Upper lobe of right lung (tissue), 1 donor: ENCODE measurements at regions not wholly inside any gene's neighbourhood (a gene's known extent, or its start where the extent isn't known, plus 50 kb on each side); places are given as distances from the start of the nearest gene placed in this dataset.
"Not testable (repeated sequence)": the region's sequence is repeated elsewhere in the genome, so short reads cannot be mapped to it uniquely, and the experiment has no call there.

Source experiments
- ATAC-seq: fragments of 200-7000 bp; cut with Tn5 transposase; one replicate; pipeline ENCODE4 v1.9.1; 2020; ENCODE audit warnings: mild to moderate bottlenecking, moderate library complexity
- DNase-seq: peaks from one replicate; pipeline ENCODE4 v3.0.0-alpha.2; 2020
- H3K27ac ChIP-seq: fragments of 200-600 bp; one replicate; pipeline ENCODE4 v1.8.0; 2022
- H3K27me3 ChIP-seq: fragments of 200-600 bp; one replicate; pipeline ENCODE4 v1.8.0; 2022; ENCODE audit warnings: mild to moderate bottlenecking
- H3K36me3 ChIP-seq: fragments of 200-600 bp; one replicate; pipeline ENCODE4 v1.8.0; 2022
- H3K4me1 ChIP-seq: fragments of 200-600 bp; one replicate; pipeline ENCODE4 v1.8.0; 2022
- H3K4me3 ChIP-seq: fragments of 200-600 bp; one replicate; pipeline ENCODE4 v1.8.0; 2022; ENCODE audit warnings: mild to moderate bottlenecking
- H3K9me3 ChIP-seq: fragments of 200-600 bp; one replicate; pipeline ENCODE4 v1.8.0; 2022
- intact Hi-C: fragments of 100-400 bp; cut with DNase I; formaldehyde crosslinking; loops from one replicate; pipeline ENCODE4 v1.11.0; 2022
- TF ChIP-seq, protein P1 (sequence below): fragments of 200-600 bp; IDR thresholded peaks from one replicate; pipeline ENCODE4 v1.8.0; 2022; ENCODE audit warnings: antibody characterized with exemption
- donor health status: DM: no; HTN: yes; CAD: no; lungs with severe emphysema.

DNA sequence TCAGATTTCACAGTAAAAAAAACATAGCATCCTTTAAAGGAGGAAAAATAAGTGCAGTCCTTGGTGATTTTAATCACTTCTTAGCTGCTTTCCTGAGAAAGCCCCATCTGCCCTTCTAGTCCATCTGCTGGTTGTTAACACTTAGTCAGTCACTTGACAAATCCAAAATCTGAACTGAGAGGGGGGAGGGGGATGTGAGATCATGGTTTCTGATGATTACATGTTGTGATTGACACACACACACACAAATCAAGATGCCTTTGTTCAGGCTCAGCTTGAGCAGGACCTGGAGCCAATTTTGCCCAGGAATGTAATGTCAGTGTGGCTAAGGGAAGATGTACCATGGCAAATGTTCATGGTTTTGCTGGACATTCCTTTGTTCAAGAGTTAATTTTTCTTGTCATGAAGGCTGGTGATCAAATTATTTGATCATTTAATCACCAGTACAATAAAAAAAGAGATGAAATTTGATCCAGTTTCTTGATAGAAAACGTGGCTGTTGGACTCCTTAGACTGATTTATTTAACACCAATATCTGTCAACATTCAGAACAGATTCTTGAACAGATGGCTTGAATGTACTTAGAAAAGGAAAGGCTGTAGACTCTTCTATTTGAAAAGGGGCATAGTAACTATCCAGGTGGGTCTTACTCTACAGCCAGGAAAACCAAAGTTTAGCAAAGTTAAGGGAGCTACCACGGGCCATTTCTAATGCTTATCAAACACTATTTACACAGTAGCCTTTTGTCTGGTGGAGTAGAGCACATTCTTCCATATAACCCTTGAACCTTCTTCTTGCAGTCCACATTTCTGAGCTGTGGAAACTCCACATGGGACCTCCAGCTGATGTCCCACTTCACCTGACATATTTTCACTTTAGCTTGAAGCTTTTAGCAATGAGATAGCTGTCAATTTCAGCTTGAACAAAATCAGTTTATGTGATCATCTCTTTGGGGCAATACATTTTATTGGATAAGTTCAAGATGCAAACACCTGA lies 408.7 kb downstream of the PIK3C3 start:
- H3K4me1 ChIP-seq: no peaks in the 10 kb centered on the region
- H3K9me3 ChIP-seq: no peaks in the 10 kb centered on the region
- H3K27ac ChIP-seq: no peak overlapping the region
- no peak overlapping the region for H3K4me3 ChIP-seq
- intact Hi-C loops: no loop called here
- no peaks in the 10 kb centered on the region for H3K27me3 ChIP-seq
- DNase-seq (no peak), ATAC-seq (no peak)
- TF ChIP-seq, protein P1, sequence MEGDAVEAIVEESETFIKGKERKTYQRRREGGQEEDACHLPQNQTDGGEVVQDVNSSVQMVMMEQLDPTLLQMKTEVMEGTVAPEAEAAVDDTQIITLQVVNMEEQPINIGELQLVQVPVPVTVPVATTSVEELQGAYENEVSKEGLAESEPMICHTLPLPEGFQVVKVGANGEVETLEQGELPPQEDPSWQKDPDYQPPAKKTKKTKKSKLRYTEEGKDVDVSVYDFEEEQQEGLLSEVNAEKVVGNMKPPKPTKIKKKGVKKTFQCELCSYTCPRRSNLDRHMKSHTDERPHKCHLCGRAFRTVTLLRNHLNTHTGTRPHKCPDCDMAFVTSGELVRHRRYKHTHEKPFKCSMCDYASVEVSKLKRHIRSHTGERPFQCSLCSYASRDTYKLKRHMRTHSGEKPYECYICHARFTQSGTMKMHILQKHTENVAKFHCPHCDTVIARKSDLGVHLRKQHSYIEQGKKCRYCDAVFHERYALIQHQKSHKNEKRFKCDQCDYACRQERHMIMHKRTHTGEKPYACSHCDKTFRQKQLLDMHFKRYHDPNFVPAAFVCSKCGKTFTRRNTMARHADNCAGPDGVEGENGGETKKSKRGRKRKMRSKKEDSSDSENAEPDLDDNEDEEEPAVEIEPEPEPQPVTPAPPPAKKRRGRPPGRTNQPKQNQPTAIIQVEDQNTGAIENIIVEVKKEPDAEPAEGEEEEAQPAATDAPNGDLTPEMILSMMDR: no peak
- no peaks in the 10 kb centered on the region for H3K36me3 ChIP-seq

DNA sequence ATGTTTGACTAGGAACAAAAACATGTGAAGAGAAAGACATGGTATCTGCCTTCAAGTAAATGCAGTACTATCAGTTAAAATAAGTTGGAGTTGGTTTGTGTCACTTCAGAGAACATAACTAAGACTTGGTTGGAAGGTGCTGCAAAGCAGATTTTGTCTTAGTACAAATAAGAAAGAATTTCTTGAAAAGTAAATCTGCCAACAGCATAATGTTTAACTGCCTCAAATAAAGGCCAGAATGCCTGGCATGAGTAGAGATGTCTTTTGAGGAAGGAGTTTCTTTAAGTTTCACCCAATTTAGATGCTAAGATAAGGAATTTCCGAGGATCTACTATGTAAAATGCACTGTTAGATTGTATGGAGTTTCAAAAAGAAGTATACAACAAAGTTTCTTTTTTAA lies 409.7 kb downstream of the PIK3C3 start:
- Histone ChIP-seq H3K36me3 (no peaks in the 10 kb centered on the region), H3K27me3 (no peaks in the 10 kb centered on the region), H3K4me1 (no peaks in the 10 kb centered on the region), H3K4me3 (no peak overlapping the region), H3K9me3 (no peaks in the 10 kb centered on the region), H3K27ac (no peak overlapping the region)
- no peak for DNase-seq
- intact Hi-C loops: no loop called here
- no peak for ATAC-seq
- TF ChIP-seq, protein P1: no peak

DNA sequence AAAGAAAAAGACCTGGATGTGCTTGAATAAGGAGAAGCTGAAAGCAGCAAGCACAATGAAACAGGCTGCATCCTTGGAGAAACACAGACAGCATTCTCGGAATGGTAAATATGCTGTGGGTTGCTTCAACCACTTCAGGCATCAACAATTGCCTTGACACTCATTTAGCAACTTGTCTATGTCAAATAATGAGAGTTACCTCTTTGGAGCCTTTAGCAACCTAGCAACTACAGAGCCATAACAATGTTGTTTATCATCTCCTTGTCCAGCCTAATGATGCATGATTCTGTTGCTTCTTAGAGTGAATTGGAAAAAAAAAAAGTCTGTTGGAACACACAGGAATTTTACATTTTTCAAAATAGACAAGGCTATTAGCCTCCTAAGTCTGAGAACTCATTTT lies 410.6 kb downstream of the PIK3C3 start:
- Histone ChIP-seq H3K4me1 (no peaks in the 10 kb centered on the region), H3K27me3 (no peaks in the 10 kb centered on the region), H3K9me3 (no peaks in the 10 kb centered on the region), H3K27ac (no peak overlapping the region), H3K4me3 (no peak overlapping the region), H3K36me3 (no peaks in the 10 kb centered on the region)
- DNase-seq (no peak), ATAC-seq (no peak)
- TF ChIP-seq, protein P1: no peak
- intact Hi-C loops: no loop called here

DNA sequence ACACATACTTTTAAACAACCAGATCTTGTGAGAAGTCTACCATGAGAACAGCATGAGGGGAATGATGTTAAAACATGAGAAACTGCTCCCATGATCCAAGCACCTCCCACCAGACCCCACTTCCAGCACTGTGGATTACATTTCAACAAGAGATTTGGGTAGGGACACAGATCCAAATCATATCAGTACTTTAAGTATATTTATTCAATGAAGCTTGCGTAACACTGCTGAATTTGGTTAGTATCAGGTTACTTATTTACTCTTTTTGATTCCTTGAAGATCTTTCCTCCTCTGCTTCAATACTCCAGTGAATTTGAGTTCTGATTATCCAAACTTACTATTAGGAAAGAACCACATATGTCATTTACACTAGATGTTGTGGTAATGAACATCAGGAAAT lies 418.6 kb downstream of the PIK3C3 start:
- Histone ChIP-seq H3K9me3 (no peaks in the 10 kb centered on the region), H3K27ac (no peak overlapping the region), H3K27me3 (no peaks in the 10 kb centered on the region), H3K4me3 (no peak overlapping the region), H3K36me3 (no peaks in the 10 kb centered on the region), H3K4me1 (no peaks in the 10 kb centered on the region)
- ATAC-seq: no peak
- TF ChIP-seq, protein P1: no peak
- DNase-seq: no peak
- intact Hi-C loops: no loop called here

DNA sequence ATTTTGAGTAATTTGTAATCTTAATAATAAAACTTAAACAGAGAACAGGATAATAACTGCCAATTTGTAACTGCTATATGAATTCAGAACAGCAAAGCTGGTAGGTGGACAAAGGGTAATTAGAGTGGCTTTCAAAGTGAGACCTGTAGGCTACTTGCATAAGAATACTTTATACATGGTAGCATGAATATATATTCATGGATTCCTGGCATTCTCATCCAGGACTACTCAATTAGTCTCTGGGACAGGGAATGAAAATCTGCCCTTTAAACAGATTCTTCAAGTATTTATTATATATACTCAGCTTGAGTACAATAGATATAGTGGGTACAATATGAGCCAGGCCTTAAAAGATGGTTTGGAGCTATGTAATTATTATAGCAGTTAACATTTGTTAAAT lies 419.9 kb downstream of the PIK3C3 start:
- Histone ChIP-seq H3K9me3 (no peaks in the 10 kb centered on the region), H3K36me3 (no peaks in the 10 kb centered on the region), H3K27ac (no peak overlapping the region), H3K4me1 (no peaks in the 10 kb centered on the region), H3K27me3 (no peaks in the 10 kb centered on the region), H3K4me3 (no peak overlapping the region)
- intact Hi-C loops: no loop called here
- TF ChIP-seq, protein P1: no peak
- DNase-seq (no peak), ATAC-seq (no peak)

DNA sequence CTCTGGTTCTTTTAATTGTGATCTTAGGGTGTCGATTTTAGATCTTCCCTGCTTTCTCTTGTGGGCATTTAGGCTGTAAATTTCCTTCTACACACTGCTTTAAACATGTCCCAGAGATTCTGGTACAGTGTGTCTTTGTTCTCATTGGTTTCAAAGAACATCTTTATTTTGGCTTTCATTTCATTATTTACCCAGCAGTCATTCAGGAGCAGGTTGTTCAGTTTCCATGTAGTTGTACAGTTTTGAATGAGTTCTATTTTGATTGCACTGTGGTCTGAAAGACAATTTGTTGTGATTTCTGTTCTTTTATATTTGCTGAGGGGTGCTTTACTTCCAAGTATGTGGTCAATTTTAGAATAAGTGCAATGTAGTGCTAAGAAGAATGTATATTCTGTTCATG lies 423.8 kb downstream of the PIK3C3 start:
- H3K4me1 ChIP-seq, intact Hi-C loops, H3K36me3 ChIP-seq, H3K27me3 ChIP-seq, ATAC-seq, DNase-seq, H3K4me3 ChIP-seq, H3K9me3 ChIP-seq, H3K27ac ChIP-seq: not testable (repeated sequence)

DNA sequence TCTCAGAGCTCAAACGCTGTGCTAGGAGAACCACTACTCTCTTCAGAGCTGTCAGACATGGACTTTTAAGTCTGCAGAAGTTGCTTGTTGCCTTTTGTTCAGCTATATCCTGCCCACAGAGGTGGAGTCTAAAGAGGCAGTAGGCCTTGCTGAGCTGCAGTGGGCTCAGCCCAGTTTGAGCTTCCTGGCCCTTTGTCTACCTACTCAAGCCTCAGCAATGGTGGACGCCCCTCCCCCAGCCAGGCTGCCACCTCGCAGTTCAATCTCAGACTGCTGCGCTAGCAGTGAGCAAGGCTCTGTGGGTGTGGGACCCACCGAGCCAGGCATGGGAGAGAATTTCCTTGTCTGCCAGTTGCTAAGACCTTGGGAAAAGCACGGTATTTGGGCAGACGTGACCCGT lies 426.2 kb downstream of the PIK3C3 start:
- H3K4me1 ChIP-seq, H3K27me3 ChIP-seq, H3K4me3 ChIP-seq, intact Hi-C loops, H3K9me3 ChIP-seq, DNase-seq, H3K27ac ChIP-seq, H3K36me3 ChIP-seq, ATAC-seq: not testable (repeated sequence)
